ENCODE measurements at regions not wholly inside any gene's neighbourhood (a gene's known extent, or its start where the extent isn't known, plus 50 kb on each side); places are given as distances from the start of the nearest gene placed in this dataset.

GRCh38 chr7:86954971-86955370, 104.5 kb downstream of the ELAPOR2 start:
- no peak for DNase-seq (ENCODE audit: low spot score)
- peaks cover 6% of the 10 kb centered on the region for H3K4me1 Mint-ChIP-seq (ENCODE audit: unreplicated experiment)
- H3K4me3 Mint-ChIP-seq (ENCODE audit: unreplicated experiment): no peak overlapping the region
- no peak overlapping the region for H3K27ac Mint-ChIP-seq (ENCODE audit: unreplicated experiment)
- peaks cover 10% of the 10 kb centered on the region for H3K36me3 Mint-ChIP-seq (ENCODE audit: low read depth, unreplicated experiment)
- no peaks in the 10 kb centered on the region for H3K27me3 Mint-ChIP-seq (ENCODE audit: unreplicated experiment)
- peaks cover 5% of the 10 kb centered on the region for H3K9me3 Mint-ChIP-seq (ENCODE audit: unreplicated experiment)
- TF ChIP-seq, protein P1, sequence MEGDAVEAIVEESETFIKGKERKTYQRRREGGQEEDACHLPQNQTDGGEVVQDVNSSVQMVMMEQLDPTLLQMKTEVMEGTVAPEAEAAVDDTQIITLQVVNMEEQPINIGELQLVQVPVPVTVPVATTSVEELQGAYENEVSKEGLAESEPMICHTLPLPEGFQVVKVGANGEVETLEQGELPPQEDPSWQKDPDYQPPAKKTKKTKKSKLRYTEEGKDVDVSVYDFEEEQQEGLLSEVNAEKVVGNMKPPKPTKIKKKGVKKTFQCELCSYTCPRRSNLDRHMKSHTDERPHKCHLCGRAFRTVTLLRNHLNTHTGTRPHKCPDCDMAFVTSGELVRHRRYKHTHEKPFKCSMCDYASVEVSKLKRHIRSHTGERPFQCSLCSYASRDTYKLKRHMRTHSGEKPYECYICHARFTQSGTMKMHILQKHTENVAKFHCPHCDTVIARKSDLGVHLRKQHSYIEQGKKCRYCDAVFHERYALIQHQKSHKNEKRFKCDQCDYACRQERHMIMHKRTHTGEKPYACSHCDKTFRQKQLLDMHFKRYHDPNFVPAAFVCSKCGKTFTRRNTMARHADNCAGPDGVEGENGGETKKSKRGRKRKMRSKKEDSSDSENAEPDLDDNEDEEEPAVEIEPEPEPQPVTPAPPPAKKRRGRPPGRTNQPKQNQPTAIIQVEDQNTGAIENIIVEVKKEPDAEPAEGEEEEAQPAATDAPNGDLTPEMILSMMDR (IDR thresholded peaks at IDR 0.05; ENCODE audit: unreplicated experiment): no peak

DNA sequence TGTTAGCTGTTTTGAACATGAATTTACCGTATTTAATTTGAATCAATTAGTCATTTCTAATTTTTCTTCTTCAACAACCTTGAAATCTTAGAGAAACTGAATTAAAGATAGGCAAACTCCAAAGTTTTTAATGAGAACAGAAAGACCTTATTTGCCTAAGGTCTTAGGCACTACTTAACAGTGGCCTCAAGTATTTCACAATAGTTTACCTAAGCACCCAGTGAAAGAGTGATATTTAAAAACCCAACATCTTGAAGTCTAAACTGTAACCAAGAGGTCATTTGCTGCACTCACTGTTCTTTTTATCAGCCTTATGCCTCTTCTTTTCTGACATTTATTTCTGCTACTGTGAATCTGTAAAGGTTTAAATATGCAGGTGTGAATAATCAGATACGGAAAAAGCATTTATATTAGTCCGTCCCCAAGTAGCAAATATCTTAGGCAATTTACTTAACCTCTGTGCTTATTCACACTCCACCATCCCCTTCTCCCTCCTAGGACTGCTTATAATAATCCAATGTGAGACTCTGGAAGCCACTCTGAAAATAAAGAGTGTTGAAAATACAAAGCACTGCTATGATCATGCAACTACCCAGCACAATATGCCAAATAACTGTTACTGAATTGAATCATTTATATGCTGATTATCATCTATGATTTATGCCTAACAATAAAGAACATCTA, 105.7 kb downstream of the ELAPOR2 start:
- TF ChIP-seq, protein P1 (IDR thresholded peaks at IDR 0.05; ENCODE audit: unreplicated experiment): no peak
- Mint-ChIP-seq H3K9me3 (ENCODE audit: unreplicated experiment) (no peaks in the 10 kb centered on the region), H3K36me3 (ENCODE audit: low read depth, unreplicated experiment) (no peaks in the 10 kb centered on the region), H3K27ac (ENCODE audit: unreplicated experiment) (no peak overlapping the region), H3K4me3 (ENCODE audit: unreplicated experiment) (no peak overlapping the region), H3K4me1 (ENCODE audit: unreplicated experiment) (peaks cover 10% of the 10 kb centered on the region), H3K27me3 (ENCODE audit: unreplicated experiment) (no peaks in the 10 kb centered on the region)
- no peak for DNase-seq (ENCODE audit: low spot score)

- TF ChIP-seq, protein P1 (IDR thresholded peaks at IDR 0.05; ENCODE audit: unreplicated experiment): no peak
- Mint-ChIP-seq H3K27me3 (ENCODE audit: unreplicated experiment) (peaks cover 3% of the 10 kb centered on the region), H3K9me3 (ENCODE audit: unreplicated experiment) (no peaks in the 10 kb centered on the region), H3K4me3 (ENCODE audit: unreplicated experiment) (no peak overlapping the region), H3K27ac (ENCODE audit: unreplicated experiment) (no peak overlapping the region), H3K4me1 (ENCODE audit: unreplicated experiment) (peaks cover 13% of the 10 kb centered on the region), H3K36me3 (ENCODE audit: low read depth, unreplicated experiment) (no peaks in the 10 kb centered on the region)
- DNase-seq (ENCODE audit: low spot score): no peak
These were observed 106.2 kb downstream of the ELAPOR2 start for GRCh38 chr7:86953219-86953618.

GRCh38 chr7:86951895-86952294, 107.6 kb downstream of the ELAPOR2 start:
- Mint-ChIP-seq H3K4me3 (ENCODE audit: unreplicated experiment) (no peak overlapping the region), H3K27me3 (ENCODE audit: unreplicated experiment) (peaks cover 3% of the 10 kb centered on the region), H3K4me1 (ENCODE audit: unreplicated experiment) (peaks cover 19% of the 10 kb centered on the region), H3K9me3 (ENCODE audit: unreplicated experiment) (no peaks in the 10 kb centered on the region), H3K36me3 (ENCODE audit: low read depth, unreplicated experiment) (no peaks in the 10 kb centered on the region), H3K27ac (ENCODE audit: unreplicated experiment) (no peak overlapping the region)
- DNase-seq (ENCODE audit: low spot score): no peak
- TF ChIP-seq, protein P1 (IDR thresholded peaks at IDR 0.05; ENCODE audit: unreplicated experiment): no peak

DNA sequence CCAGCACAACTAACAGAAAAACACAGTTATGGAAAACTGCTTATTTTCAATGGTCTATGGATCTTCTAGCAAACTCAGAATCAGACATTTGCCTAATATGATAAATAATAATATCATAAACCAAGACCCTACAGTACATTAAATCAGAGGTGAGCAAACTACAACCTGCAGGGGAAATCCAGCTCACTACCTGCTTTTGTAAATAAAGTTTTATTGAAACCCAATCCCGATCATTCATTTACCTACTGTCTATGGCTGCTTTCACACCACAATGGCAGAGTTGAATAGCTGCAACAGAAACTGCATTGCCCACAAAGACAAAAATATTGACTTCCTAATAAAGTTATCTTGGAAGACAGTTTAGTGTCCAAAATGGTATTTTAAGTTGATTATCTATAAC, 108.5 kb downstream of the ELAPOR2 start:
- peaks cover 3% of the 10 kb centered on the region for H3K27me3 Mint-ChIP-seq (ENCODE audit: unreplicated experiment)
- H3K4me1 Mint-ChIP-seq (ENCODE audit: unreplicated experiment): peaks cover 15% of the 10 kb centered on the region
- TF ChIP-seq, protein P1 (IDR thresholded peaks at IDR 0.05; ENCODE audit: unreplicated experiment): no peak
- H3K36me3 Mint-ChIP-seq (ENCODE audit: low read depth, unreplicated experiment): peaks cover 1% of the 10 kb centered on the region
- no peak overlapping the region for H3K4me3 Mint-ChIP-seq (ENCODE audit: unreplicated experiment)
- H3K27ac Mint-ChIP-seq (ENCODE audit: unreplicated experiment): no peak overlapping the region
- no peaks in the 10 kb centered on the region for H3K9me3 Mint-ChIP-seq (ENCODE audit: unreplicated experiment)
- DNase-seq (ENCODE audit: low spot score): no peak

All from endothelial cell (in vitro differentiated cells).